ENCODE measurements at regions not wholly inside any gene's neighbourhood (a gene's known extent, or its start where the extent isn't known, plus 50 kb on each side); places are given as distances from the start of the nearest gene placed in this dataset.

GRCh38 chr4:100823066-100823992 lies 305.5 kb upstream of the EMCN start:
- TF ChIP-seq YY1 (IDR thresholded peaks at IDR 0.05; ENCODE audit: insufficient read depth, insufficient read length) (no peak), SUZ12 (IDR thresholded peaks at IDR 0.05; ENCODE audit: extremely low read depth, insufficient read depth, insufficient read length) (no peak), ZNF274 (IDR thresholded peaks at IDR 0.05; ENCODE audit: low read depth, low read length) (no peak)
- Histone ChIP-seq H3K36me3 (ENCODE audit: insufficient read depth, insufficient read length, low read length) (no peaks in the 10 kb centered on the region), H3K9me3 (ENCODE audit: insufficient read depth, low read length) (peaks cover 2% of the 10 kb centered on the region; the same call in 1 of the 2 replicates), H3K4me1 (ENCODE audit: insufficient read depth, insufficient read length) (no peaks in the 10 kb centered on the region), H3K4me3 (ENCODE audit: insufficient read length, low read depth) (no peak overlapping the region), H3K9ac (ENCODE audit: insufficient read length, low read depth) (no peak overlapping the region), H3K27me3 (ENCODE audit: insufficient read depth, insufficient read length) (no peaks in the 10 kb centered on the region)
- no peak for DNase-seq (ENCODE audit: low read depth, low spot score)

GRCh38 chr4:100820249-100820648 lies 302.4 kb upstream of the EMCN start:
- Histone ChIP-seq H3K27me3 (ENCODE audit: insufficient read depth, insufficient read length) (no peaks in the 10 kb centered on the region), H3K4me1 (ENCODE audit: insufficient read depth, insufficient read length) (no peaks in the 10 kb centered on the region), H3K4me3 (ENCODE audit: insufficient read length, low read depth) (no peak overlapping the region), H3K9me3 (ENCODE audit: insufficient read depth, low read length) (no peaks in the 10 kb centered on the region), H3K36me3 (ENCODE audit: insufficient read depth, insufficient read length, low read length) (no peaks in the 10 kb centered on the region), H3K9ac (ENCODE audit: insufficient read length, low read depth) (no peak overlapping the region)
- no peak for DNase-seq (ENCODE audit: low read depth, low spot score)
- no peak for TF ChIP-seq SUZ12 (IDR thresholded peaks at IDR 0.05; ENCODE audit: extremely low read depth, insufficient read depth, insufficient read length)
- no peak for TF ChIP-seq YY1 (IDR thresholded peaks at IDR 0.05; ENCODE audit: insufficient read depth, insufficient read length)
- TF ChIP-seq ZNF274 (IDR thresholded peaks at IDR 0.05; ENCODE audit: low read depth, low read length), result no peak

GRCh38 chr4:100819505-100819904 lies 301.7 kb upstream of the EMCN start:
- DNase-seq (ENCODE audit: low read depth, low spot score), result no peak
- H3K36me3 ChIP-seq (ENCODE audit: insufficient read depth, insufficient read length, low read length), result no peaks in the 10 kb centered on the region
- H3K4me1 ChIP-seq (ENCODE audit: insufficient read depth, insufficient read length), result no peaks in the 10 kb centered on the region
- TF ChIP-seq SUZ12 (IDR thresholded peaks at IDR 0.05; ENCODE audit: extremely low read depth, insufficient read depth, insufficient read length), result no peak
- TF ChIP-seq YY1 (IDR thresholded peaks at IDR 0.05; ENCODE audit: insufficient read depth, insufficient read length), result no peak
- no peak for TF ChIP-seq ZNF274 (IDR thresholded peaks at IDR 0.05; ENCODE audit: low read depth, low read length)
- no peaks in the 10 kb centered on the region for H3K27me3 ChIP-seq (ENCODE audit: insufficient read depth, insufficient read length)
- H3K9ac ChIP-seq (ENCODE audit: insufficient read length, low read depth), result no peak overlapping the region
- H3K9me3 ChIP-seq (ENCODE audit: insufficient read depth, low read length), result no peaks in the 10 kb centered on the region
- no peak overlapping the region for H3K4me3 ChIP-seq (ENCODE audit: insufficient read length, low read depth)

GRCh38 chr4:100816436-100817045 lies 298.7 kb upstream of the EMCN start:
- Histone ChIP-seq H3K4me1 (ENCODE audit: insufficient read depth, insufficient read length) (no peaks in the 10 kb centered on the region), H3K9ac (ENCODE audit: insufficient read length, low read depth) (no peak overlapping the region), H3K4me3 (ENCODE audit: insufficient read length, low read depth) (no peak overlapping the region), H3K9me3 (ENCODE audit: insufficient read depth, low read length) (no peaks in the 10 kb centered on the region), H3K27me3 (ENCODE audit: insufficient read depth, insufficient read length) (no peaks in the 10 kb centered on the region), H3K36me3 (ENCODE audit: insufficient read depth, insufficient read length, low read length) (no peaks in the 10 kb centered on the region)
- DNase-seq (ENCODE audit: low read depth, low spot score), result no peak
- TF ChIP-seq ZNF274 (IDR thresholded peaks at IDR 0.05; ENCODE audit: low read depth, low read length) (no peak), YY1 (IDR thresholded peaks at IDR 0.05; ENCODE audit: insufficient read depth, insufficient read length) (no peak), SUZ12 (IDR thresholded peaks at IDR 0.05; ENCODE audit: extremely low read depth, insufficient read depth, insufficient read length) (no peak)

- Histone ChIP-seq H3K4me1 (ENCODE audit: insufficient read depth, insufficient read length) (no peaks in the 10 kb centered on the region), H3K4me3 (ENCODE audit: insufficient read length, low read depth) (no peak overlapping the region), H3K9me3 (ENCODE audit: insufficient read depth, low read length) (no peaks in the 10 kb centered on the region), H3K36me3 (ENCODE audit: insufficient read depth, insufficient read length, low read length) (no peaks in the 10 kb centered on the region), H3K27me3 (ENCODE audit: insufficient read depth, insufficient read length) (no peaks in the 10 kb centered on the region), H3K9ac (ENCODE audit: insufficient read length, low read depth) (no peak overlapping the region)
- TF ChIP-seq SUZ12 (IDR thresholded peaks at IDR 0.05; ENCODE audit: extremely low read depth, insufficient read depth, insufficient read length), result no peak
- TF ChIP-seq YY1 (IDR thresholded peaks at IDR 0.05; ENCODE audit: insufficient read depth, insufficient read length), result no peak
- no peak for TF ChIP-seq ZNF274 (IDR thresholded peaks at IDR 0.05; ENCODE audit: low read depth, low read length)
- peak; percentile 15 for DNase-seq (ENCODE audit: low read depth, low spot score)
These were observed 293.2 kb upstream of the EMCN start for GRCh38 chr4:100811046-100811445.

- TF ChIP-seq YY1 (IDR thresholded peaks at IDR 0.05; ENCODE audit: insufficient read depth, insufficient read length), result no peak
- Histone ChIP-seq H3K4me1 (ENCODE audit: insufficient read depth, insufficient read length) (no peaks in the 10 kb centered on the region), H3K9ac (ENCODE audit: insufficient read length, low read depth) (no peak overlapping the region), H3K9me3 (ENCODE audit: insufficient read depth, low read length) (no peaks in the 10 kb centered on the region), H3K4me3 (ENCODE audit: insufficient read length, low read depth) (no peak overlapping the region), H3K27me3 (ENCODE audit: insufficient read depth, insufficient read length) (no peaks in the 10 kb centered on the region), H3K36me3 (ENCODE audit: insufficient read depth, insufficient read length, low read length) (no peaks in the 10 kb centered on the region)
- DNase-seq (ENCODE audit: low read depth, low spot score), result no peak
These were observed 291.7 kb upstream of the EMCN start for GRCh38 chr4:100809506-100809905.

- no peak for DNase-seq (ENCODE audit: low read depth, low spot score)
- H3K4me1 ChIP-seq (ENCODE audit: insufficient read depth, insufficient read length), result no peaks in the 10 kb centered on the region
- H3K4me3 ChIP-seq (ENCODE audit: insufficient read length, low read depth), result no peak overlapping the region
- H3K9ac ChIP-seq (ENCODE audit: insufficient read length, low read depth), result no peak overlapping the region
- no peaks in the 10 kb centered on the region for H3K27me3 ChIP-seq (ENCODE audit: insufficient read depth, insufficient read length)
- no peaks in the 10 kb centered on the region for H3K36me3 ChIP-seq (ENCODE audit: insufficient read depth, insufficient read length, low read length)
- H3K9me3 ChIP-seq (ENCODE audit: insufficient read depth, low read length), result no peaks in the 10 kb centered on the region
- no peak for TF ChIP-seq YY1 (IDR thresholded peaks at IDR 0.05; ENCODE audit: insufficient read depth, insufficient read length)
- TF ChIP-seq ZNF274 (IDR thresholded peaks at IDR 0.05; ENCODE audit: low read depth, low read length), result no peak
- TF ChIP-seq SUZ12 (IDR thresholded peaks at IDR 0.05; ENCODE audit: extremely low read depth, insufficient read depth, insufficient read length), result no peak
These were observed 289.2 kb upstream of the EMCN start for GRCh38 chr4:100806988-100807387.

Data from NT2/D1 (cell line).